GM18520 (cell line): ENCODE measurements at regions not wholly inside any gene's neighbourhood (a gene's known extent, or its start where the extent isn't known, plus 50 kb on each side); places are given as distances from the start of the nearest gene placed in this dataset.
"Not testable (repeated sequence)": the region's sequence is repeated elsewhere in the genome, so short reads cannot be mapped to it uniquely, and the experiment has no call there.

Experiments used
- ATAC-seq: cut with Tn5 transposase; IDR thresholded peaks from one replicate; pipeline ENCODE4 v1.9.1; 2021; ENCODE audit not compliant: unreplicated experiment

- no peak for ATAC-seq
Observed at GRCh38 chr4:23036921-23037495, 344.3 kb downstream of the GBA3 start.

DNA sequence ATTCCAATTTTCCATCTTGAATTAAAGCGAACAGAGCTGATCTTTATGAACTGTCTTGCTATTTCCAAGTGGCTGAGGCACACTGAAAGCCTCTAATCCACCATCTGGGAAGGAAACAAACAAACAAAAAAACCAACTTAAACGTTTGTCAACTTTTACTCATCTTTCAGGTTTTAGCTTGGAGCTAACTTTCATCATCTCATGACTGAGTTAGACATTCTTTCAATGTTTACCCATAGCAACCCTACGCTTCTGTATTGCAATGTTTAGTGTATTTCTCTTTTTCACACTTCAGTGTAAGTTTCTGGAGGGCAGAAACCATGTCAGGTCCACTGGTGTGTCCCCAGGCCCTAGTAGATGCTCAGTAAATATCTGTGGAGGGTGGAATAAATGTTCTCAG lies 343.8 kb downstream of the GBA3 start:
- no peak for ATAC-seq

DNA sequence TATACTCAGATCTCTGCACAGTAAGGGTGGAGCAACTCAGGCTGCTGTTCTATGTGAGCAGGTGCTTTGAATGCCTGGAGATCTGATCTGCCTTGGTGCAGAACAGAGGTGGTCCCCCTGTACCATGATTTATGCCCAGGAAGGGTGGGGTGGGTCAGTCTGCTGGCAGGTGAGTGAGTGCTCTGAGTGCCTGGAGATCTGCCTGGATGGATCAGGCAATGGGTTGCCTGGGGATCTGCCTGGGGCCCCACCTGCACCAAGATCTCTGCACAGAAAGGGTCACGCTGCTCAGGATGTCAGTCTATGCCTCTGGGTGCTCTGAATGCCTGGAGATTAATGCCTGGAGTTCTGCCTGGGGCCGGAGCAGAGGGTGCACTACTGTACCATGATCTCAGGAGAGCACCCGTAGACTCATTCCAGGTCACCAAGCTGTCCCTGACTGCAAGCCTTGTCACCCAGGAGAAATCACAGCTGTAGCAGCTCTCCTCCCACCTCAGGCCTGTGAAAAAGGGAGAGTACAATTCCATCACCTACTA lies 342.9 kb downstream of the GBA3 start:
- no peak for ATAC-seq

GRCh38 chr4:23034731-23035130 lies 342.0 kb downstream of the GBA3 start:
- no peak for ATAC-seq

DNA sequence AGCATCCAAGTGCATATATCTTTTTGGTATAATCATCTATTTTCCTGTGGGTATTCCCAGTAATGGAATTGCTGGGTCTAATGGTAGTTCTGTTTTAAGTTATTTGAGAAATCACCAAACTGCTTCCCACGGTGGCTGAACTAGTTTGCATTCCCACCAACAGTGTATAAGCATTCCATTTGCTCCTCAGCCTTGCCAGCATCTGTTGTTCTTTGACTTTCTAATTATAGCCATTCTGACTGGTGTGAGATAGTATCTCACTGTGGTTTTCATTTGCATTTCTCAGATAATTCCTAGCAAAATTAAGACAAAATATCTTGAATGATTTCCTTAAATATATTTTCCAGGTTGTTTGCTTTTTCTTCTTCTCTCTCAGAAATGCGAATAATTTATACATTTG lies 341.1 kb downstream of the GBA3 start:
- ATAC-seq = no peak

DNA sequence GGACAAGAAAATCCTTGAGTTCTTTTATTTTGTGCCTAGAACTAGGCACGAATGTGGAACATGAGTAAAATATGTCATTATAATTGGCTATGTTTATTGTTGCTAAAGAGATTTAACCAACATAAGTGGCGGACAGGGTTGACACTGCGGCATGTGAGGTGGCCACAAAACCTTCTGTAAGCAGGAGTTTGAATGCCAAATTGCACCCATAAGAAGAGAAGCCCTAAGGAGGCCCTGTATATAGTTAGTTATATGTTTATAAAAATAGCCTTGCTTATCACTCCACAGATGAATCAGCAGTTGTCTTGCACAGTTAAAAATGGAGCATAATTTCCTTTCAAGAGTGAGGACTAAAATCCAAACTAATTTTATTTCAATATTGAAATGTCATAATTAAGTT lies 336.1 kb downstream of the GBA3 start:
- no peak for ATAC-seq

DNA sequence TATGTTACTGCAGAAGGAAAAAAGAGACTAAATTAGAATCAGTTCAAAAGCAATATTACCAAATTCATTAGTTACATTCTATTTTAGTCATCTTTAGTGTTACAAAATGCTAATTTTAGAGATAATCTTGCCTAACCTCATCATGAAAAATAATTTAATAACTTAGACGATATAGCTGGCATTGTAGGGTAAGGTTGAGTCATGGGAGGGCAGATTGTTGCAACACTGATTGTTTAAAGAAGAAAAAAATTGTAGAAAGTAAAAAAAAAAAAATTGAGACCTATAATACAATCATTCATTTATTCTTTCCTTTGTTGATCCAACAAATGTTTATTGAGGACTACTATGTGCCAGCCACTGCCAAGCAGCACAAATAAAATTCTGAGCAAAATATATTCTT lies 330.9 kb downstream of the GBA3 start:
- ATAC-seq = no peak

- ATAC-seq = no peak
Observed at GRCh38 chr4:23023121-23023520, 330.4 kb downstream of the GBA3 start.

DNA sequence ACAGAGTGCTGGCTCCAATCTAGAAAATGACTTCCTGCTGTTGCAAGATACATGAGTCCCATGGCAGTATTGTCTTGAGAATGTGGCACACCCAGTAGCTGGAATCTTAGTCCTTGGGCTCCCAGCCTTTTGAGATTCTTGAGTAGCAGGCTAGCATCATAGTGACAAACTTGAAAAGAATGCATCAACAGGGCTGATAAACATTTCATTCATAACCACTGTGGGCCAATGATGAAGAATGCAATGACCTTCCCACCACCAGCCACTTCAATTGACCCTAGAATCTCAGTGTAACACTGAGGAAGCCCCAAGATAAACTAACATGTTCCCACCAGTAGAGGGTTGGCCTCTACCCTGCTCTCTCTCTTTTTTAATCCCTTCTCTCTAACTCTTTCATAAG lies 329.3 kb downstream of the GBA3 start:
- ATAC-seq = no peak

DNA sequence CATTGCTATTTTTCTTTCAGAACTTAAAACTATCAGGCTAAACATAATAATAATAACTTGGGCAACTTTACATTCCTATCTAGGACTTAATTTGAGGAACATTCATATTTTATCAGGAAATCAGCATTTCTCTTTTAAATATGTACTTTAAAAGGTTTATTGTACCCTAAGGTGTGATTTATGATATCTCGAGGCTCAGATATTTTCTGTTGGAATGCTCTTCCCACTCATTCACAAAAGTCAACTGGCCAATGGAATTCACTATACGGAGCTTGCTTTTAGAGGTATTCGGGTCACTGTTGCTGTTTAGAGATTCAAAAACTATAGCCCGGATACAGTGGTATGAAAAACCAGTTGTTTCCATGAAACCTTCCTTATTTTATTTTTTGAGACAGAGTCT lies 328.3 kb downstream of the GBA3 start:
- no peak for ATAC-seq

DNA sequence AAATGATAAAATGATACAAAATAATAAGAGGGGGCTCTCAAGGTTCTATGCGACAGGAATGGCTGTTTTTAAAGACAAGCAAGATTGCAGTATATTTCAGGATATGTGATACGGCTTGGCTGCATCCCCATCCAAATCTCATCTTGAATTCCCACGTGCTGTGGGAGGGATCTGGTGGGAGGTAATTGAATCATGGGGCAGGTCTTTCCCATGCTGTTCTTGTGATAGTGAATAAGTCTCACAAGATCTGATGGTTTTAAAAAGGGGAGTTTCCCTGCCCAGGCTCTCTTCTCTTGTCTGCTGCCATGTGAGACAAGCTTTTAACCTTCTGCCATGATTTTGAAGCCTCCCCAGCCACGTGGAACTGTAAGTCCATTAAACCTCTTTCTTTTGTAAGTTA lies 327.7 kb downstream of the GBA3 start:
- ATAC-seq = not testable (repeated sequence)

DNA sequence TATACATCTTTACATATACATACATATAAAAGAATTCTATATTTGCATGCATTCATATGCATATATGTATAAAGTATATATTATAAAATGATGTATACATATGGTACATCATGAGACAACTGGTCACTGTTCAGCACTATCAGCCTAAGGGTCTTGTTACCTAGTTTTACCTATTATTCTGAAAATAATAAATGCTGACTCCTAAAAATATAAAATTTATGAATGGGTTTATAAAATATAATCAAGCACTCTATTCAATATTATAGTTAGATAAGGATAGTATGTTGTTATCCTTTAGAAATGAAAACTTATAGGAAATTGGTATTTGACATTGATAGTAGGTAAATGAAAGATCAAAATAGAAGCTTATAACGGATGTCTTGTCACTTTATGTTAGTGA lies 324.2 kb downstream of the GBA3 start:
- no peak for ATAC-seq

DNA sequence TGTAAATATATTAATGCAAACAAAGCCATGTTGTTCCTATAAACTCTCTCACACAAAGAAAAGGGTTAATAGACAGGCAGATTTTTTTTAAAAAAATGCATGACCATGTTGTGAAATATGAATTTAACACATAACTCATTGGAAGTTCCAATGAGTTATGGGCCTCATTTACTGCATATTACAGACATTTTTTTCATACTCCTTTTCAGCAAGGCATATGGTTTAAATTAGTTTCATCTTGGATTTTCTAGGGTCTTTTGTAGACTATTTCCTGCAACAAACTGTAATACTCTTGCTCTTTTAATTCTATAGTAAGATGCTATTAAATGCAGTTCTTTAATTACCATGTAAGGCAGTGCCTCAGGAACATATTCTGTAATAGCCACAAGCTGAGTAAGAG lies 323.1 kb downstream of the GBA3 start:
- no peak for ATAC-seq

DNA sequence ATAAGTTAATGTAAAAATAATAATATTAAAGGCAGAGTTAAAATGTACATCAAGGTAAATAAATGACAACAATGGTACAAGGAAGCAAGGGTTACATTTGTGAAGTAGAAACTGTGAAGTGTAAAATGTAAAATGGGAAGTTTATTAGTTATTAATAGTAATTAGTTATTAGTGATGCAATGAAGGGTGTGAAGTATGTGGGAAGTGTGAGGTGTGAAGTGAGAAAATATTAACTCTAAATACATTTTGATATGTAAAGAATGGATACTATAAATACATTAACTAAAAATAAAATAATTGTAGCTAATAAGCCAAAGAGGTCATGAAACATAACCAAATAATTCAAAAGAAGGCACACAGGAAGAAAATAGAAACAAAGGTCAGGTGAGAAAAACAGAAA lies 316.4 kb downstream of the GBA3 start:
- ATAC-seq = no peak

GRCh38 chr4:23006756-23007155 lies 314.0 kb downstream of the GBA3 start:
- no peak for ATAC-seq

DNA sequence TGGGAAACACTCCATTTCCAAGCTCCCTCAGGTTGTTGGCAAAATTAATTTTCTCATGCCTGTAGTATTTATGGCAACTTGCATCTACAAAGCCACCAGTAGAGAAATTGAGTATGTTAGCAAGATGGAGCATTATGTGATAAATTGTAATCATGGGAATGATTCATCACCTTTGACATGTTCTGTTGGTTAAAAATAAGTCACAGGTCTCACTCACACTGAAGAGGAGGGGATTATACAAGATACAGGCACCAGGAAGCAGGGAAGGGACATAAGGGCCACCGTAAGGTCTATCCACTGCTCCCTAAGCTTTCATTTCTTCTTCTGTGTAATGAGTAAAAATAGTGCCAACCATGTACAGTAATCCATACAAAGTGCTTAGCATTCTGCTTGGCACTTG lies 313.0 kb downstream of the GBA3 start:
- ATAC-seq = no peak

GRCh38 chr4:23001478-23001877 lies 308.7 kb downstream of the GBA3 start:
- no peak for ATAC-seq

GRCh38 chr4:22999419-22999818 lies 306.7 kb downstream of the GBA3 start:
- ATAC-seq = no peak

DNA sequence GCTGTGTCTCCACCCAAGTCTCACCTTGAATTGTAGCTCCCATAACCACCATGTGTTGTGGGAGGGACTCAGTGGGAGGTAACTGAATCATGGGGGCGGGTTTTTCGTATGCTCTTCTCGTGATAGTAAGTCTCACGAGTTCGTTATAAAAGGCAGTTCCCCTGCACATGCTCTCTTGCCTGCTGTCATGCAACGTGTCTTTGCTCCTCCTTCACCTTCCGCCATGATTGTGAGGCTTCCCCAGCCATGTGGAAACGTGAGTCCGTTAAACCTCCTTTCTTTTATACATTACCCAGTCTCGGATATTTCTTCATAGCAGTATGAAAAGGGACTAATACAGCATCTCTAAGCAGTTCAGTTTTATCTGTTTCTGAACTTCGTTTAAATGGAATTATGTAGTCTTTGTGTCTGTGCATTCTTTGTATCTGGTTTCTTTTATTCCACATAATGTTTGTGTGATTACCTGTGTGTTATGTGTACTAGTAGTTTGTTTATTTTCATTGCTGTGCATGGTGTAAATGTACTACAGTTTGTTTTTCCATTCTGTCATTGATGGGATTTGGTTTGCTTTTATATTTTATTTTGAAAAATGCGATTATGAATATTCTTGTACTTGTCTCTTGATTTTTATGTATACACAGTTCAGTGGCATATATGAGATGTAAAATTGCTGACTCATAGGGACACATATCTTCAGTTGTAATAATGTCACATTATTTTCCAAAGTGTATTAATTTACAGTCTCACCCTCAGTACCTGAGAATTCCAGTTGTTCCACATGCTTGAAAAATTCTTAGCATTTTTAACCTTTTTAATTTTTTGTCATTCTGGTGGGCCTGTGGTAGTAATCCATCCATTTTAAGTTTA lies 304.9 kb downstream of the GBA3 start:
- ATAC-seq = no peak

DNA sequence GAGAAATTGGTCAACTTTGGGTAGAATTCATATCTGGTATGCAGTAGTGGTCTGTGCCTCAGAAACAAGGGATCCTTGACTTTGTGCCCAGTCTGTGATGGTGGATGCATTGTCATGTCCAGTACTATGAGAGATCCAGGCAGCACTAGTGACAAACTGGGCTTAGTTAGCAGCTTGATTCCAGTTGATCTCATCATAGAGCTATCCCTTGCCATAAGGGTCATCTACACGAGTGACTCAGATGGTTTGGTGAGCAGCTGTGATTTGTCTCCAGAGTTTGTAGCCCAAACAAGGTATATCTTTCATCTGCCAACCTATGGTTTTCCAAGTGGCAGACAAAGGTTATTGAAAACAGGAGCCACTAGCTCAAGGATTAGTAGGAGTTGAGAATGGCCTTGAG lies 298.8 kb downstream of the GBA3 start:
- no peak for ATAC-seq

DNA sequence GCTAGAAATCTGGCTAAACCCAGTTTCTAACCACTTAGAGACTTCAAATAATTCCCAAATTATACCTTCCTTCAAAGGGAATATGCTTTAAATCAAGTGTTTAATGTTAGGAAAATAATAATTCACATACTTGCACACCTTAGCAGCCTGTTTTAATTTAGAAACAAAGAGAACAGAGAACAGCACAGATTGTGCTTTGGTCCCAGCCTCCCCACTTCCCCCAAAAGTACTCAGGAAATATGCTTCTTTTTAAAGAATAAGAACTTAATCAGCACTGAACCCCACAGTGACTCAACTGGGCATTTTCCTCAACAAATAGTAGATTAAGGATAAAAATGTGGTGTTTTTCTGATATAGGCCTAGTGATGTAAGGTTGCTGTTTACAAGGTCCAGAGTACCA lies 295.8 kb downstream of the GBA3 start:
- no peak for ATAC-seq

DNA sequence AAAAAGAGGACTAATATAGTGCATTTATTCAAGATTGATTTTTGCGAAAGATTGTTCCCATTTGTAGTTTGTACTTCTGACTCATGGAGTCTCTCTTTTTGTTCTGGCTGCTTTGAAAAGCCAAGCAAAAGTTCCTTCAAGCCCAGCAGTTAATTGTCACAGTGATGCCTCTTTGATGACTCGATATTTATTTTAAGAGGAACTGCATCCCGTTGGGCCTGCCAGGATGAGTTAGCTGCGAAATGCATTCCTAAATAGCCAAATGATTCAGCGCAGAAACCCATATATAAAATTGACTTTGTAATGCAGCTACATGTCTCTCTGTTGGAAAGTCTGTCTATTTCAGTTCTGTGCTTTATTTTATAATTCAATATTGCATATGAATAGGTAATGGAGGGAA lies 295.1 kb downstream of the GBA3 start:
- no peak for ATAC-seq

DNA sequence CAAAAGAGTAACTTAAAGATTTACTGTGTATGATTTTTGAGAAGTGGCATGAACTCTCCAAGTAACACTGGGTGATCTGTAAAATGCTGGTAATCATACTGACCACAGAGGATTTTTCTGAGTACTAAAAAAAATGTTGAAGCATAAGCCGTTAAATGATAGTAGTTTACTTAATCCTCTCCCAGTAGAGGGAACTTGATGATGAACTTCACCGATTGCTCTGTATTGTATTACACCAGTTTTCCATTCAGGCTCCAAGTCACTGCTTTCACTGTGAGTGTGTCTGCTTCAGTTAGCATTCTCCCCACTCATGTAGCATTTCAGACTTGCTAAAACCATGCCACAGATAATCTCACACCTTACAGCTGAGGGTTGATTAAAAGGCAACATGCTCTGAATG lies 294.1 kb downstream of the GBA3 start:
- ATAC-seq = no peak
